ENCODE measurements at regions not wholly inside any gene's neighbourhood (a gene's known extent, or its start where the extent isn't known, plus 50 kb on each side); places are given as distances from the start of the nearest gene placed in this dataset.

DNA sequence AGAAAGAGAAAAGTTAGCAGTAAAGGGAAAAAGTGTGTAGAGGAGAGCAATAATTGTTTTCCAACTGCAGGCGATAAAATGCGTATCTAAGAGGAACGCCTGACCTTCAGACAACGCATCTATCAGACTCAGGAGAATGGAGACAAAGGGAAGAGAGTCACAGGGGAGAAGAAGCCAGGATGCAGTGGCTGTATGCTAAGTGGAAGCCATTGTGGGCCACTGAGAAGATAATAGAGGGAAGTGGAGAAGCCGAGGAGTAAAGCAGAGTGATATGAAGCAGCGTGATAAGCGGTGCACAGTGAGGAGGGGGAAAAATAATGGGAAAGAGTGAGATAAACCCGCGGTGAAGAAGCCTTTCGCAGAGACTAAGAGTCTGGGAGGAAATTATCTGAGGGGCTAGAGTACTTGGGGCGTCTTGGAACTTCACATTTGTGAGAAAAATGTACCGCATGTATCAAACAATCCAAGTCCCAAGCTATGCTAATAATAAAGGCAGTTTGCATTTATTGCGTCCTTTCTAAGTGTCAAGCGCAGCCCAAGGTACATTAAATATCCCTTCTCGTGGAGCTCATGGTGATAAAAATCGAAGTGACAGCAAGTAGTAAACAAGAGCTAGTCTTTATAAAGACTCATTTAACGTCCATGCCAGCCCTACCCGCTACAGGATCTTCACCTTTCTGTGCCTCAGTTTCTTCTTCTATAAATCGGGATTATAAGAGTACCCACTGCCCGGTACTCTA is 259.8 kb upstream of the PROX1 start:
- Histone ChIP-seq H3K4me3 (ENCODE audit: low read length) (no peak overlapping the region), H3K4me1 (ENCODE audit: control insufficient read depth in 2 of 2, insufficient read depth in 2 of 2, low read length in 2 of 2) (no peaks in the 10 kb centered on the region), H3K27ac (ENCODE audit: low read depth, low read length) (no peak overlapping the region), H3K27me3 (ENCODE audit: control insufficient read depth in 2 of 2, insufficient read depth in 2 of 2, low read length in 2 of 2) (no peaks in the 10 kb centered on the region), H3K9me3 (ENCODE audit: control insufficient read depth in 2 of 3, low read length in 3 of 3) (no peaks in the 10 kb centered on the region), H3K36me3 (ENCODE audit: control insufficient read depth in 2 of 3, insufficient read depth in 3 of 3, low read length in 3 of 3) (no peaks in the 10 kb centered on the region)
- POLR2A ChIA-PET, result no interaction called here
- peaks cover 0 to 9% (median 4%) of the 10 kb centered on the region in 11 donors for H3K9me3 Mint-ChIP-seq
- H3K4me3 Mint-ChIP-seq, result no peak overlapping the region
- CTCF ChIA-PET, result no interaction called here
- H3K4me1 Mint-ChIP-seq, result peaks cover 0 to 13% (median 5%) of the 10 kb centered on the region in 7 donors
- H3K27me3 Mint-ChIP-seq, result peaks cover 0 to 3% (median 0%) of the 10 kb centered on the region in 5 donors
- intact Hi-C loops (cut with micrococcal nuclease), result no loop called here
- ATAC-seq (no peak), DNase-seq (no peak)
- peak overlapping the region in 1 of 9 donors; percentile 26 for H3K27ac Mint-ChIP-seq
- peaks cover 0 to 4% (median 0%) of the 10 kb centered on the region in 5 donors for H3K36me3 Mint-ChIP-seq

DNA sequence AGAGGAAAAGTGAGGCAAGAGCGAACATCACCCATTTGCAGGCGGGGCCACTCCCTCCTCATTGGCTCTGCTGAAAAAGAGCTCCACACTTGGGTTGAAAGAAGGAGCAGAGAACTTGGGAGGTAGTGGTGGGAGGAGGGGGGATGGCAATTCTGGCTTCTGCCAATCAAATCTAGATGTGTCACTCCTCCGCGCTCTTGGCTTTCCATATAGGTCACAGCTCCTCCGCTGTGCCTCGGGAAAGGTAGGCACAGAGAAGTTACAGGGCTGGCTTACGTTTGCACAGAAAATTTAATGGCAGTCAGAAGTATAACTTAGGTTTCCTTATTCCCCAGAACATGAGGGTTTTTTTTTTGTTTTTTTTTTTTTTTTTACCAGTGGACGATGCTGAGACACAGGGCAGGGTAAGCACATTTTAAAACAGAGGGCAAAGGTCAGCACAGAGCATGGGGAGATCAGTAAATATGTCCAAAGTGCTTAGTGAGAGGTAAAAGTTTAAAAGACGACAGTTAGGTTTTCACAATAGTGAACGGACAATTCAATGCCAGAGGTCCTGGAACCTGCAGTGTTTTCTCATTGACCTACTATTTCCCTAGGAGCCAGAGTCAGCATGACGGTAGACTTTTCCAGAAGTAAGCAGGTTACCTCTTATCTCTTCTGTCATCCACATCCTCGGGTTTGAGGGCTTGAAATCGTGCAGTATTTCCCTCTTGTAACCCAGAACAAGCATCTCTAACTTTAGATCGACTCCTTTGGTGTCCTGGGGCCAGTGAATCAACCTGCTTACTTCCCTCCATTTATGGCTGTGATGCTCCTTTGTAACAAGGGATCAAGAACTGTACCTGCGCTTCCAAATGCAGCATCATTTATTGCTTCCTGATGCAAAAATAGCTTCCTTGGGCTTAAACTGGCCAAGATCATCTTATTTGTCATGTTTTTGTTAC is 258.9 kb upstream of the PROX1 start:
- Mint-ChIP-seq H3K4me3 (no peak overlapping the region), H3K4me1 (peaks cover 0 to 13% (median 5%) of the 10 kb centered on the region in 7 donors), H3K9me3 (peaks cover 0 to 9% (median 4%) of the 10 kb centered on the region in 11 donors), H3K27ac (no peak overlapping the region), H3K36me3 (peaks cover 0 to 4% (median 0%) of the 10 kb centered on the region in 5 donors), H3K27me3 (peaks cover 0 to 3% (median 0%) of the 10 kb centered on the region in 5 donors)
- ChIA-PET CTCF (no interaction called here), POLR2A (no interaction called here)
- intact Hi-C loops (cut with micrococcal nuclease), result no loop called here
- no peaks in the 10 kb centered on the region for H3K9me3 ChIP-seq (ENCODE audit: control insufficient read depth in 2 of 3, low read length in 3 of 3)
- no peaks in the 10 kb centered on the region for H3K27me3 ChIP-seq (ENCODE audit: control insufficient read depth in 2 of 2, insufficient read depth in 2 of 2, low read length in 2 of 2)
- ATAC-seq, result no peak
- DNase-seq, result no peak
- H3K27ac ChIP-seq (ENCODE audit: low read depth, low read length), result no peak overlapping the region
- no peaks in the 10 kb centered on the region for H3K4me1 ChIP-seq (ENCODE audit: control insufficient read depth in 2 of 2, insufficient read depth in 2 of 2, low read length in 2 of 2)
- no peak overlapping the region for H3K4me3 ChIP-seq (ENCODE audit: low read length)
- no peaks in the 10 kb centered on the region for H3K36me3 ChIP-seq (ENCODE audit: control insufficient read depth in 2 of 3, insufficient read depth in 3 of 3, low read length in 3 of 3)

- H3K9me3 ChIP-seq (ENCODE audit: control insufficient read depth in 2 of 3, low read length in 3 of 3), result no peaks in the 10 kb centered on the region
- ATAC-seq (no peak), DNase-seq (no peak)
- no peaks in the 10 kb centered on the region for H3K4me1 ChIP-seq (ENCODE audit: control insufficient read depth in 2 of 2, insufficient read depth in 2 of 2, low read length in 2 of 2)
- no peaks in the 10 kb centered on the region for H3K27me3 ChIP-seq (ENCODE audit: control insufficient read depth in 2 of 2, insufficient read depth in 2 of 2, low read length in 2 of 2)
- H3K36me3 ChIP-seq (ENCODE audit: control insufficient read depth in 2 of 3, insufficient read depth in 3 of 3, low read length in 3 of 3), result no peaks in the 10 kb centered on the region
- H3K27ac ChIP-seq (ENCODE audit: low read depth, low read length), result no peak overlapping the region
- Mint-ChIP-seq H3K4me3 (no peak overlapping the region), H3K27ac (no peak overlapping the region), H3K36me3 (peaks cover 0 to 3% (median 0%) of the 10 kb centered on the region in 5 donors), H3K27me3 (peaks cover 0 to 5% (median 0%) of the 10 kb centered on the region in 5 donors), H3K9me3 (peaks cover 0 to 11% (median 5%) of the 10 kb centered on the region in 11 donors), H3K4me1 (no peaks in the 10 kb centered on the region)
- intact Hi-C loops (cut with micrococcal nuclease), result no loop called here
- CTCF ChIA-PET, result no interaction called here
- no peak overlapping the region for H3K4me3 ChIP-seq (ENCODE audit: low read length)
- POLR2A ChIA-PET, result no interaction called here
Observed at GRCh38 chr1:213733705-213734104, 254.1 kb upstream of the PROX1 start.

DNA sequence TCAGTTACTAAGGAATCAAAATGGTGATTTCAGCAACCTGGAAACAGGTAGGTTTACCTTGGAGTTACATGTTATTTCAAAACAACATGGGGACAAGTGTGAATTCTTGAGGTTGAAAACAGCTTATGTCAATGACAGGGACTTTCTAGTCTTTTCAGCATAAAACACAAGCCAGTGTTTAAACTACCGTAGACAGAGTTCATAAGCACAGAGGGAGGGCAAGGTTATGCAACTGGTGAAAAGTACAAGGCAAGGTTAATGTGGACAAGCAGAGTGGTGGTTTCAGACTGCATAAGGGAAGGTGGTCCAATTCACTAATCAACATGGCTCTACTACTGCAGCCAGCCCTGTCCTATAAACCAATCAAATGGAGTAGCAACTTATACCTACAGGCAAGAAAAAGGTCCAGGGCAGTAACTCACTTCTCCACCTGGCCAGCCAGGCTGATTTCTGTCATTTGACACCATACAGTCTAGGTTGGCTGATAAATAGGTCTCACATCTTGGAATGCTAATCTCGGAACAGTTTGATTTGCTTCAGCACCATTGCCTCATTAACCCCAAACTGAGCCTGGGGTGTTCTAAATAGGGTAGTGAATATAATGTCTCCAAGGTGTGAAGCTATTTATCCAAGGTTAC is 250.3 kb upstream of the PROX1 start:
- Histone ChIP-seq H3K4me1 (ENCODE audit: control insufficient read depth in 2 of 2, insufficient read depth in 2 of 2, low read length in 2 of 2) (no peaks in the 10 kb centered on the region), H3K4me3 (ENCODE audit: low read length) (no peak overlapping the region), H3K27ac (ENCODE audit: low read depth, low read length) (no peak overlapping the region), H3K9me3 (ENCODE audit: control insufficient read depth in 2 of 3, low read length in 3 of 3) (no peaks in the 10 kb centered on the region), H3K27me3 (ENCODE audit: control insufficient read depth in 2 of 2, insufficient read depth in 2 of 2, low read length in 2 of 2) (no peaks in the 10 kb centered on the region), H3K36me3 (ENCODE audit: control insufficient read depth in 2 of 3, insufficient read depth in 3 of 3, low read length in 3 of 3) (no peaks in the 10 kb centered on the region)
- ATAC-seq (no peak), DNase-seq (no peak)
- CTCF ChIA-PET, result interaction anchor here (1.1 kb wide), 1 partner anchor 385 kb away, joined by 4 read pairs; no protein-coding TSS in a partner anchor
- POLR2A ChIA-PET, result no interaction called here
- Mint-ChIP-seq H3K27ac (no peak overlapping the region), H3K4me3 (no peak overlapping the region), H3K27me3 (peaks cover 0 to 5% (median 0%) of the 10 kb centered on the region in 5 donors), H3K9me3 (peaks cover 0 to 6% (median 1%) of the 10 kb centered on the region in 11 donors), H3K36me3 (peaks cover 0 to 3% (median 0%) of the 10 kb centered on the region in 5 donors), H3K4me1 (no peaks in the 10 kb centered on the region)
- intact Hi-C loops (cut with micrococcal nuclease), result no loop called here

GRCh38 chr1:213738658-213739057 is 249.1 kb upstream of the PROX1 start:
- H3K36me3 ChIP-seq (ENCODE audit: control insufficient read depth in 2 of 3, insufficient read depth in 3 of 3, low read length in 3 of 3), result no peaks in the 10 kb centered on the region
- Mint-ChIP-seq H3K36me3 (peaks cover 0 to 3% (median 0%) of the 10 kb centered on the region in 5 donors), H3K27ac (no peak overlapping the region), H3K4me3 (no peak overlapping the region), H3K4me1 (no peaks in the 10 kb centered on the region), H3K27me3 (peaks cover 0 to 5% (median 0%) of the 10 kb centered on the region in 5 donors), H3K9me3 (peaks cover 0 to 9% (median 2%) of the 10 kb centered on the region in 11 donors)
- ATAC-seq (no peak), DNase-seq (no peak)
- intact Hi-C loops (cut with micrococcal nuclease), result no loop called here
- H3K9me3 ChIP-seq (ENCODE audit: control insufficient read depth in 2 of 3, low read length in 3 of 3), result no peaks in the 10 kb centered on the region
- H3K27me3 ChIP-seq (ENCODE audit: control insufficient read depth in 2 of 2, insufficient read depth in 2 of 2, low read length in 2 of 2), result no peaks in the 10 kb centered on the region
- no peak overlapping the region for H3K4me3 ChIP-seq (ENCODE audit: low read length)
- ChIA-PET POLR2A (no interaction called here), CTCF (interaction anchor here (0.6 kb wide), 1 partner anchor 19 kb away, joined by 3 read pairs; no protein-coding TSS in a partner anchor)
- no peaks in the 10 kb centered on the region for H3K4me1 ChIP-seq (ENCODE audit: control insufficient read depth in 2 of 2, insufficient read depth in 2 of 2, low read length in 2 of 2)
- H3K27ac ChIP-seq (ENCODE audit: low read depth, low read length), result no peak overlapping the region

DNA sequence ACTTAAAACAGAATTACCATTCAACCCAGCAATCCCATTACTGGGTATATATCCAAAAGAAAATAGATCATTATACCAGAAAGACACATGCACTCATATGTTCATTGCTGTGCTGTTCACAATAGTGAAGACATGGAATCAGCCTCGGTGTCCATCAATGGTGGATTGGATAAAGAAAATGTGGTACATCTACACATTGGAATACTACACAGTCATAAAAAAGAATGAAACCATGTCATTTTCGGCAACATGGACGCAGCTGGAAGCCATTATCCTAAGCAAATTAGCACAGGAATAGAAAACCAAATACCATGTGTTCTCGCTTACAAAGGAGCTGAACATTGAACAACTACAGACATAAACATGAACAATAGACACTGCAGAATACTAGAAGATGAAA is 244.8 kb upstream of the PROX1 start:
- Histone ChIP-seq H3K9me3 (ENCODE audit: control insufficient read depth in 2 of 3, low read length in 3 of 3) (no peaks in the 10 kb centered on the region), H3K4me1 (ENCODE audit: control insufficient read depth in 2 of 2, insufficient read depth in 2 of 2, low read length in 2 of 2) (no peaks in the 10 kb centered on the region), H3K36me3 (ENCODE audit: control insufficient read depth in 2 of 3, insufficient read depth in 3 of 3, low read length in 3 of 3) (no peaks in the 10 kb centered on the region), H3K27me3 (ENCODE audit: control insufficient read depth in 2 of 2, insufficient read depth in 2 of 2, low read length in 2 of 2) (no peaks in the 10 kb centered on the region), H3K4me3 (ENCODE audit: low read length) (no peak overlapping the region), H3K27ac (ENCODE audit: low read depth, low read length) (no peak overlapping the region)
- H3K36me3 Mint-ChIP-seq, result no peaks in the 10 kb centered on the region
- ChIA-PET POLR2A (no interaction called here), CTCF (no interaction called here)
- H3K4me1 Mint-ChIP-seq, result no peaks in the 10 kb centered on the region
- H3K9me3 Mint-ChIP-seq, result peaks cover 0 to 9% (median 0%) of the 10 kb centered on the region in 11 donors
- no peak overlapping the region for H3K27ac Mint-ChIP-seq
- DNase-seq (no peak), ATAC-seq (no peak)
- H3K27me3 Mint-ChIP-seq, result no peaks in the 10 kb centered on the region
- H3K4me3 Mint-ChIP-seq, result no peak overlapping the region
- intact Hi-C loops (cut with micrococcal nuclease), result no loop called here

All from naive thymus-derived CD4-positive, alpha-beta T cell (primary cell).